SH-SY5Y (cell line): ENCODE measurements at regions not wholly inside any gene's neighbourhood (a gene's known extent, or its start where the extent isn't known, plus 50 kb on each side); places are given as distances from the start of the nearest gene placed in this dataset.

ENCODE experiments used
- GATA2 ChIP-seq: IDR thresholded peaks from 2 replicates; pipeline ENCODE4 v1.6.1; 2011; ENCODE audit warnings: mild to moderate bottlenecking, low read depth, low read length
- GATA3 ChIP-seq: IDR thresholded peaks from 2 replicates; pipeline ENCODE4 v1.6.1; 2011; ENCODE audit warnings: low read depth, mild to moderate bottlenecking, low read length, moderate library complexity

- TF ChIP-seq GATA2: no peak
- TF ChIP-seq GATA3: no peak
Observed at GRCh38 chr14:86938320-86938719, 1054.7 kb downstream of the GALC start.
